ENCODE measurements at regions not wholly inside any gene's neighbourhood (a gene's known extent, or its start where the extent isn't known, plus 50 kb on each side); places are given as distances from the start of the nearest gene placed in this dataset.

GRCh38 chr18:64810354-64810753 lies 661.5 kb upstream of the LINC00305 start:
- Mint-ChIP-seq H3K27ac (no peak overlapping the region), H3K27me3 (no peaks in the 10 kb centered on the region), H3K36me3 (no peaks in the 10 kb centered on the region), H3K4me1 (no peaks in the 10 kb centered on the region), H3K9me3 (peaks cover 7% of the 10 kb centered on the region), H3K4me3 (no peak overlapping the region)
- ATAC-seq (ENCODE audit: low read depth) (no peak), DNase-seq (no peak)
- POLR2A ChIA-PET, result no interaction called here

- no peak for DNase-seq
- Mint-ChIP-seq H3K9me3 (peaks cover 7% of the 10 kb centered on the region), H3K27me3 (no peaks in the 10 kb centered on the region), H3K4me1 (no peaks in the 10 kb centered on the region), H3K36me3 (no peaks in the 10 kb centered on the region), H3K27ac (no peak overlapping the region), H3K4me3 (no peak overlapping the region)
- POLR2A ChIA-PET, result no interaction called here
- no peak for ATAC-seq (ENCODE audit: low read depth)
These were observed 660.9 kb upstream of the LINC00305 start for GRCh38 chr18:64809801-64810200.

GRCh38 chr18:64807560-64807959 lies 658.7 kb upstream of the LINC00305 start:
- no peak for DNase-seq
- Mint-ChIP-seq H3K27ac (no peak overlapping the region), H3K27me3 (no peaks in the 10 kb centered on the region), H3K9me3 (peaks cover 4% of the 10 kb centered on the region), H3K4me3 (no peak overlapping the region), H3K36me3 (no peaks in the 10 kb centered on the region), H3K4me1 (no peaks in the 10 kb centered on the region)
- POLR2A ChIA-PET, result no interaction called here
- no peak for ATAC-seq (ENCODE audit: low read depth)

GRCh38 chr18:64806691-64807090 lies 657.8 kb upstream of the LINC00305 start:
- DNase-seq, result no peak
- Mint-ChIP-seq H3K9me3 (peaks cover 4% of the 10 kb centered on the region), H3K4me1 (no peaks in the 10 kb centered on the region), H3K27ac (no peak overlapping the region), H3K36me3 (no peaks in the 10 kb centered on the region), H3K4me3 (no peak overlapping the region), H3K27me3 (no peaks in the 10 kb centered on the region)
- no peak for ATAC-seq (ENCODE audit: low read depth)
- POLR2A ChIA-PET, result no interaction called here

DNA sequence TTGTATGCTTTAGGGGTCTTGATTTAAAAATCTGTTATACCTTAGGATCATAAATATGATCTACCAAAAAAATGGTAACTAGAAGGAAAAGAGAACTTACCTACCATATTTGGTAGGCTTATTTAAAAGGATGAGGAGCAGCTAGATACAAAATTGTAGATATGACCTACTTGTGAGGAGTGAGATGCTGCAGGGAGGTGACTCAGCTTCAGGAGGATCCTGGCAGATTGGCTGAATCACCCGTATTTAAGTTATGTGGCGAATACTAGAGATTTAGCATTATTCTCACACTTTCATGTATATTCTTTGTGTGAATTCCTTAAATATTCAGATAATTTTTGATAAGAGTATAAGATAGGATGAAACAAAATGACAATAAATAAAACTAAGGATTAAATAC lies 657.3 kb upstream of the LINC00305 start:
- no peaks in the 10 kb centered on the region for H3K27me3 Mint-ChIP-seq

DNA sequence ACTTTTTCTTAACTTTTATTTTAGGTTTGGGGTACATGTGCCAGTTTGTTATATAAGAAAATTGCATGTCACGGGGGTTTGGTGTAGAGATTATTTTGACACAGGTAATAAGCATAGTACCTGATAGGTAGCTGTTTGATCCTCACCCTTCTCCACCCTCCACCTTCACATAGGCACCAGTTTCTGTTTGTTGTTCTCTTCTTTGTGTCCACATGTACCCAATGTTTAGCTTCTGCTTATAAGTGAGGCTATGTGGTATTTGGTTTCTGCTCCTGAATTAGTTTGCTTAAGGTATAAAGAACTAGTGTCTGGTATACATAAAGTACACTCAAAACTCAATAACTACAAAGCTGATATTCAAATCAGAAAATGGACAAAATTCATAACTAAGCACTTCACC lies 654.6 kb upstream of the LINC00305 start:
- no peaks in the 10 kb centered on the region for H3K36me3 Mint-ChIP-seq
- H3K4me3 Mint-ChIP-seq, result no peak overlapping the region
- H3K9me3 Mint-ChIP-seq, result peaks cover 1% of the 10 kb centered on the region
- POLR2A ChIA-PET, result no interaction called here
- no peaks in the 10 kb centered on the region for H3K27me3 Mint-ChIP-seq
- DNase-seq (no peak), ATAC-seq (ENCODE audit: low read depth) (no peak)
- H3K27ac Mint-ChIP-seq, result no peak overlapping the region
- no peaks in the 10 kb centered on the region for H3K4me1 Mint-ChIP-seq

More for the DNA sequence above, 657.3 kb upstream of the LINC00305 start:
- H3K4me3 Mint-ChIP-seq, result no peak overlapping the region
- H3K27ac Mint-ChIP-seq, result no peak overlapping the region
- DNase-seq, result no peak
- POLR2A ChIA-PET, result no interaction called here
- no peaks in the 10 kb centered on the region for H3K4me1 Mint-ChIP-seq
- H3K9me3 Mint-ChIP-seq, result peaks cover 4% of the 10 kb centered on the region
- no peaks in the 10 kb centered on the region for H3K36me3 Mint-ChIP-seq
- no peak for ATAC-seq (ENCODE audit: low read depth)

DNA sequence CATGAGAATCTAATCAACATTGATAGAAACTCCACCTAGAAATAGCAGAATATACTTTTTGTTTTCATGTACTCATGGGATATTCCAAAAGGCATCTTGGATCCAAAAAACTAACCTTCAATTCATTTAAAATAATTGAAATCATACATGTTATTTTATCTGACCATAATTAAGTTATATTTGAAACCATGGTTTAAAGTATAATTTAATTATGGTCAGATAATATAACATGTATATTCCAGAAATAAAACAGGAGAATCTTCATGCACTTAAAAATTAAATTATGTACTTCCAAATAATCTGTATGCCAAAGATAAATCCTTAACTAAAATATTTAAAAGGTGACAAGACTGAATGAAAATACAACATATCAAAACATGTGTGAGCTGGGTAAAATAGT lies 651.3 kb upstream of the LINC00305 start:
- ATAC-seq (ENCODE audit: low read depth), result no peak

GRCh38 chr18:64799376-64799775 lies 650.5 kb upstream of the LINC00305 start:
- Mint-ChIP-seq H3K27me3 (no peaks in the 10 kb centered on the region), H3K27ac (no peak overlapping the region), H3K4me1 (no peaks in the 10 kb centered on the region), H3K9me3 (peaks cover 1% of the 10 kb centered on the region), H3K4me3 (no peak overlapping the region), H3K36me3 (no peaks in the 10 kb centered on the region)
- ATAC-seq (ENCODE audit: low read depth) (no peak), DNase-seq (no peak)
- POLR2A ChIA-PET, result no interaction called here

More for the DNA sequence above, 651.3 kb upstream of the LINC00305 start:
- Mint-ChIP-seq H3K36me3 (no peaks in the 10 kb centered on the region), H3K4me1 (no peaks in the 10 kb centered on the region), H3K27ac (no peak overlapping the region), H3K9me3 (peaks cover 1% of the 10 kb centered on the region), H3K27me3 (no peaks in the 10 kb centered on the region), H3K4me3 (no peak overlapping the region)
- POLR2A ChIA-PET, result no interaction called here
- DNase-seq, result no peak

DNA sequence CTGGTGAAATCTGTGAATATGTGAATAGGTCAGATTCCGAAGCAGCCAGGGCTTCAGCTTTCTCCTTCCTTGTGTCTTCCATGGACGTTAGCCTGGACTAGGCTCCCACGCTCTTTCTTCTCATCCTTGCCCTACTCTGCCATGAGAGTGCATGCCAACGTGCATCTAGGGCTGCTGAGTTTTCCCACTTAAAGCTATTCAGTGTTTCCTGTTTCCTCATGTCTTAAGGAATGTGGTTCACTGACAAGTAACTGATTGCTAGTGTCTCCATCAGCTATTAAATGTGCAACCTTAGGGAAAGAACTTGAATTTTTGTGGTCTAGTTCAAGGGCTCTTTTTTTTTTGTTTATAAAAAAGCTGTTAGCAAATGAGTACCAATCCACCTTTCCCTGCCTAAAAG lies 642.3 kb upstream of the LINC00305 start:
- Mint-ChIP-seq H3K36me3 (no peaks in the 10 kb centered on the region), H3K4me3 (no peak overlapping the region), H3K9me3 (peaks cover 5% of the 10 kb centered on the region), H3K4me1 (no peaks in the 10 kb centered on the region), H3K27me3 (no peaks in the 10 kb centered on the region), H3K27ac (no peak overlapping the region)
- no peak for ATAC-seq (ENCODE audit: low read depth)
- POLR2A ChIA-PET, result no interaction called here
- DNase-seq, result no peak

- Mint-ChIP-seq H3K36me3 (no peaks in the 10 kb centered on the region), H3K27me3 (no peaks in the 10 kb centered on the region), H3K9me3 (peaks cover 11% of the 10 kb centered on the region), H3K4me3 (no peak overlapping the region), H3K4me1 (no peaks in the 10 kb centered on the region), H3K27ac (no peak overlapping the region)
- ATAC-seq (ENCODE audit: low read depth) (no peak), DNase-seq (no peak)
- POLR2A ChIA-PET, result no interaction called here
These were observed 636.8 kb upstream of the LINC00305 start for GRCh38 chr18:64785686-64786085.

- no peaks in the 10 kb centered on the region for H3K9me3 Mint-ChIP-seq
These were observed 628.7 kb upstream of the LINC00305 start for GRCh38 chr18:64777556-64777955.

GRCh38 chr18:64765908-64766307 lies 617.0 kb upstream of the LINC00305 start:
- Mint-ChIP-seq H3K4me3 (no peak overlapping the region), H3K27me3 (no peaks in the 10 kb centered on the region), H3K36me3 (no peaks in the 10 kb centered on the region), H3K27ac (no peak overlapping the region), H3K4me1 (no peaks in the 10 kb centered on the region), H3K9me3 (peaks cover 2% of the 10 kb centered on the region)
- no peak for DNase-seq
- POLR2A ChIA-PET, result no interaction called here
- no peak for ATAC-seq (ENCODE audit: low read depth)

More at GRCh38 chr18:64777556-64777955, 628.7 kb upstream of the LINC00305 start:
- Mint-ChIP-seq H3K4me3 (no peak overlapping the region), H3K27ac (no peak overlapping the region), H3K4me1 (no peaks in the 10 kb centered on the region), H3K36me3 (no peaks in the 10 kb centered on the region), H3K27me3 (no peaks in the 10 kb centered on the region)
- POLR2A ChIA-PET, result no interaction called here
- no peak for DNase-seq
- no peak for ATAC-seq (ENCODE audit: low read depth)

GRCh38 chr18:64752707-64753106 lies 603.8 kb upstream of the LINC00305 start:
- H3K27ac Mint-ChIP-seq, result no peak overlapping the region
- H3K4me1 Mint-ChIP-seq, result no peaks in the 10 kb centered on the region
- H3K9me3 Mint-ChIP-seq, result peaks cover 4% of the 10 kb centered on the region
- POLR2A ChIA-PET, result no interaction called here
- H3K36me3 Mint-ChIP-seq, result no peaks in the 10 kb centered on the region
- ATAC-seq (ENCODE audit: low read depth) (no peak), DNase-seq (no peak)
- H3K4me3 Mint-ChIP-seq, result no peak overlapping the region
- H3K27me3 Mint-ChIP-seq, result no peaks in the 10 kb centered on the region

DNA sequence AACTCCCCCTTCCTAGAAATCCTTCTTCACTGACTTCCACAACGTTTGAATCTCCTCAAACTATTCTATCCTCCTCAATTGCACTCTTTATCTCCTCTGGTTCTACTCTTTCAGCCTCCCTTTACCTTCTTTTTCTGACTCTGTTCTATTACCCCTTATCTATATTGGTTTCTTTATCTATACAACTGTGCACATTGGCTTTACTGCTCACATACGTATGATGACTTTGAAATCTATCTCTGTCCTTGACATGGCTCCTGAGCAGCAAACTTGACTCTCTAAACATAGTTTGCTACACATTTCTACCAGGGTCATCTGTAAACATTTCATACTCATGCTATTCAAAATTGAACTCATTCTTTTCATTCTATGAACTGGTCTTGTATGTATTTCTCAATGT lies 601.0 kb upstream of the LINC00305 start:
- peaks cover 4% of the 10 kb centered on the region for H3K9me3 Mint-ChIP-seq
- no peaks in the 10 kb centered on the region for H3K27me3 Mint-ChIP-seq
- DNase-seq, result no peak
- no peak for ATAC-seq (ENCODE audit: low read depth)
- no peaks in the 10 kb centered on the region for H3K4me1 Mint-ChIP-seq
- no peak overlapping the region for H3K4me3 Mint-ChIP-seq
- POLR2A ChIA-PET, result no interaction called here
- no peaks in the 10 kb centered on the region for H3K36me3 Mint-ChIP-seq
- H3K27ac Mint-ChIP-seq, result no peak overlapping the region

- H3K4me3 Mint-ChIP-seq, result no peak overlapping the region
- H3K27ac Mint-ChIP-seq, result no peak overlapping the region
- H3K4me1 Mint-ChIP-seq, result no peaks in the 10 kb centered on the region
- no peaks in the 10 kb centered on the region for H3K27me3 Mint-ChIP-seq
- DNase-seq (no peak), ATAC-seq (ENCODE audit: low read depth) (no peak)
- no peaks in the 10 kb centered on the region for H3K36me3 Mint-ChIP-seq
- POLR2A ChIA-PET, result no interaction called here
- H3K9me3 Mint-ChIP-seq, result peaks cover 4% of the 10 kb centered on the region
These were observed 598.9 kb upstream of the LINC00305 start for GRCh38 chr18:64747803-64748202.

Measured in activated naive CD8-positive, alpha-beta T cell treated with anti-CD3 and anti-CD28 coated beads, Interleukin-2, amount 10 ng/mL, durations not matched to agents 7 days and 5 days (primary cell).